A549 (cell line): ENCODE measurements at regions not wholly inside any gene's neighbourhood (a gene's known extent, or its start where the extent isn't known, plus 50 kb on each side); places are given as distances from the start of the nearest gene placed in this dataset.

Experiments used
- ATAC-seq, 2 experiments: fragments of 200-7000 bp in 1 of 2; fragments of >200 bp in 1 of 2; cut with Nextera tagmentation in 1 of 2; cut with Tn5 transposase in 1 of 2; 3 replicates each; pipeline versions ENCODE4 v1.8.0 to v1.9.1; 2018 to 2020; ENCODE audit warnings: mild to moderate bottlenecking in 1 of 2, moderate library complexity in 1 of 2
- CTCF ChIA-PET: fragments of 300-600 bp; sonication (Branson Sonifier 250); formaldehyde crosslinking; extraction: SDS; loops from one replicate; lab custom pipeline; 2021; ENCODE audit warnings: antibody characterized with exemption, inconsistent platforms; lab: Yijun Ruan, JAX
- POLR2A ChIA-PET: fragments of 350-600 bp; formaldehyde crosslinking; extraction: SDS; loops from one replicate; lab custom pipeline; 2021; ENCODE audit warnings: antibody characterized with exemption, inconsistent platforms; lab: Yijun Ruan, JAX
- DNase-seq, 2 experiments: peaks; one replicate each; pipeline versions ENCODE4 v3.0.0 to v3.0.0-alpha.2; 2011 to 2016; ENCODE audit warnings: low read depth in 1 of 2, low spot score in 1 of 2
- FAIRE-seq: peaks from 2 replicates; lab custom pipeline; 2011; peaks lifted over from hg19 to GRCh38; lab: Jason Lieb, UNC
- H3K27ac ChIP-seq, 2 experiments: fragments of >200 bp; sonication (Bioruptor Twin); formaldehyde crosslinking; 3 replicates each; pipeline ENCODE4 v1.5.1; 2016 to 2017
- H3K4me1 ChIP-seq: fragments of >200 bp; sonication (Bioruptor Twin); formaldehyde crosslinking; 3 replicates; pipeline ENCODE4 v1.6.1; 2016
- H3K4me2 ChIP-seq: fragments of >200 bp; sonication (Bioruptor Twin); formaldehyde crosslinking; 3 replicates; pipeline ENCODE4 v1.6.1; 2016
- H3K4me3 ChIP-seq: fragments of >200 bp; sonication (Bioruptor Twin); formaldehyde crosslinking; 3 replicates; pipeline ENCODE4 v1.5.1; 2016
- H3K9me3 ChIP-seq: fragments of >200 bp; sonication (Bioruptor Twin); formaldehyde crosslinking; 3 replicates; pipeline ENCODE4 v1.6.1; 2016
- BHLHE40 ChIP-seq: IDR thresholded peaks from 2 replicates; pipeline ENCODE4 v1.6.1; 2012; ENCODE audit warnings: low read depth, low read length, inconsistent platforms
- CEBPB ChIP-seq, 2 experiments: fragments of >200 bp in 1 of 2; sonication (Bioruptor Twin) in 1 of 2; formaldehyde crosslinking in 1 of 2; IDR thresholded peaks; 2 replicates each; pipeline ENCODE4 v1.6.1; 2012 to 2016
- E2F6 ChIP-seq: IDR thresholded peaks from 2 replicates; pipeline ENCODE4 v1.6.1; 2012; ENCODE audit warnings: low read depth, borderline replicate concordance
- EHMT2 ChIP-seq: fragments of 200-600 bp; sonication (generic); IDR thresholded peaks from 2 replicates; pipeline ENCODE4 v1.6.1; 2016; ENCODE audit warnings: antibody characterized with exemption, low read depth, mild to moderate bottlenecking, moderate library complexity
- ESRRA ChIP-seq: fragments of 150-350 bp; IDR thresholded peaks from 2 replicates; pipeline ENCODE4 v1.6.1; 2014; ENCODE audit warnings: mild to moderate bottlenecking, low read length, borderline replicate concordance
- FOSL2 ChIP-seq, 2 experiments: fragments of 450-650 bp in 1 of 2; fragments of >200 bp in 1 of 2; sonication (Bioruptor Twin) in 1 of 2; formaldehyde crosslinking; IDR thresholded peaks; 2 replicates each; pipeline versions ENCODE4 v1.5.0 to v1.6.1; 2016 to 2020; ENCODE audit warnings: mild to moderate bottlenecking in 1 of 2, moderate library complexity in 1 of 2
- FOXS1 ChIP-seq: fragments of 250-450 bp; sonication (Bioruptor Pico); IDR thresholded peaks from 2 replicates; pipeline ENCODE4 v1.5.0; 2020; ENCODE audit warnings: mild to moderate bottlenecking, moderate library complexity
- GATA3 ChIP-seq: IDR thresholded peaks from 2 replicates; pipeline ENCODE4 v1.6.1; 2012; ENCODE audit warnings: borderline replicate concordance
- HDAC2 ChIP-seq: fragments of 200-600 bp; sonication (generic); IDR thresholded peaks from 2 replicates; pipeline ENCODE4 v1.6.1; 2016
- HOXB13 ChIP-seq: fragments of 250-450 bp; sonication (Bioruptor Pico); IDR thresholded peaks from 2 replicates; pipeline ENCODE4 v1.5.0; 2020; ENCODE audit warnings: low read depth, mild to moderate bottlenecking, moderate library complexity
- HOXB5 ChIP-seq: fragments of 250-450 bp; sonication (Bioruptor Pico); IDR thresholded peaks from 2 replicates; pipeline ENCODE4 v1.5.0; 2020; ENCODE audit warnings: mild to moderate bottlenecking, moderate library complexity
- JUN ChIP-seq, 2 experiments: fragments of >200 bp; sonication (Bioruptor Twin); formaldehyde crosslinking; IDR thresholded peaks; 2 replicates in 1 of 2; 3 replicates in 1 of 2; pipeline ENCODE4 v1.6.1; 2016 to 2017
- JUNB ChIP-seq: fragments of >200 bp; sonication (Bioruptor Twin); formaldehyde crosslinking; IDR thresholded peaks from 2 replicates; pipeline ENCODE4 v1.6.1; 2016
- KDM1A ChIP-seq: fragments of 200-600 bp; sonication (generic); IDR thresholded peaks from 2 replicates; pipeline ENCODE4 v1.6.1; 2016; ENCODE audit warnings: low read depth, mild to moderate bottlenecking
- KDM5A ChIP-seq: fragments of 200-600 bp; sonication (generic); IDR thresholded peaks from 2 replicates; pipeline ENCODE4 v1.6.1; 2016; ENCODE audit warnings: antibody characterized with exemption, mild to moderate bottlenecking
- MYC ChIP-seq: IDR thresholded peaks from 2 replicates; pipeline ENCODE4 v1.6.1; 2012; ENCODE audit warnings: mild to moderate bottlenecking, inconsistent platforms, low read length, improper control_type of control experiment, borderline replicate concordance
- NFE2L2 ChIP-seq: fragments of 150-350 bp; conservative IDR thresholded peaks from 2 replicates; pipeline ENCODE4 v1.6.1; 2014; ENCODE audit warnings: low read length
- POLR2A ChIP-seq: IDR thresholded peaks from 2 replicates; pipeline ENCODE4 v1.6.1; 2012; ENCODE audit warnings: mild to moderate bottlenecking, low read length
- RAD21 ChIP-seq, 2 experiments: fragments of >200 bp in 1 of 2; sonication (Bioruptor Twin) in 1 of 2; formaldehyde crosslinking in 1 of 2; IDR thresholded peaks in 1 of 2; conservative IDR thresholded peaks in 1 of 2; 2 replicates in 1 of 2; 3 replicates in 1 of 2; pipeline ENCODE4 v1.6.1; 2012 to 2018; ENCODE audit warnings: inconsistent platforms in 1 of 2
- SREBF2 ChIP-seq: fragments of 450-650 bp; IDR thresholded peaks from 2 replicates; pipeline ENCODE4 v1.6.1; 2014; ENCODE audit warnings: mild to moderate bottlenecking, moderate library complexity
- TP53 ChIP-seq: fragments of 250-450 bp; sonication (Bioruptor Pico); IDR thresholded peaks from 2 replicates; pipeline ENCODE4 v1.5.0; 2021; ENCODE audit warnings: mild to moderate bottlenecking, moderate library complexity
- ZC3H11A ChIP-seq: fragments of 450-650 bp; IDR thresholded peaks from 2 replicates; pipeline ENCODE4 v1.6.1; 2014; ENCODE audit warnings: antibody characterized with exemption, mild to moderate bottlenecking
- WGBS: methylation state at CpG from one replicate; pipeline ENCODE4 v1.1.6; 2017; ENCODE audit errors: missing lambda C conversion rate; 5-methylcytosine and 5-hydroxymethylcytosine counted together
- TF ChIP-seq, protein P1 (sequence below): IDR thresholded peaks from 2 replicates; pipeline ENCODE4 v1.6.1; 2012
- TF ChIP-seq, protein P2 (sequence below): fragments of 250-450 bp; sonication (Bioruptor Pico); IDR thresholded peaks from 2 replicates; pipeline ENCODE4 v1.5.0; 2020; ENCODE audit warnings: low read depth, mild to moderate bottlenecking, moderate library complexity

DNA sequence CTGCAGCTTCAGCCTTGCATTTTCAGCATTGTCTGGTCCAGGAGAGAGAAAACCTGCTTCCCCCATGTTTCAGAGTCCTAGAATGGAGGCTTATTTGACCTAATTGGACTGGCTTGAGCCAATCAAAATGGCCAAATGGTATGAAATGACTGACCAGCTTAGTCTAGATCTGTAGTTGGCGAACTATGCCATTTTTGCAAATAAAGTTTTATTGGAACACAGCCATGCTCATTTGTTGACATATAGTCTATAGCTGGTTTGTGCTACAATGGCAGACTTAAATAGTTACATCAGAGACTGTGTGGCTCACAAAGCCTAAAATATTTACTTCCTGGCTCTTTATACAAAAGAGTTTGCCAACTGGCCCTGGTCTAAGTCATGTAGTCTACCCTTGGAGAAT lies 180.8 kb downstream of the HS3ST3B1 start (continued):
- no peak for TF ChIP-seq NFE2L2
- no peak for TF ChIP-seq ESRRA
- no peak for TF ChIP-seq HOXB5
- TF ChIP-seq JUN (IDR thresholded peaks at IDR 0.05) = no peak
- TF ChIP-seq SREBF2 = no peak
- no peak for TF ChIP-seq HDAC2
- TF ChIP-seq ZC3H11A = no peak
- no peak for TF ChIP-seq BHLHE40
- no peak for TF ChIP-seq FOXS1
- no peak for TF ChIP-seq POLR2A
- TF ChIP-seq E2F6 = no peak
- TF ChIP-seq GATA3 = no peak

GRCh38 chr17:14474591-14474990 lies 173.7 kb downstream of the HS3ST3B1 start:
- no peak overlapping the region for H3K4me3 ChIP-seq
- WGBS = 18% methylated on average over 4 of the region's 4 CpGs
- POLR2A ChIA-PET = no interaction called here
- TF ChIP-seq TP53 (no peak), KDM5A (no peak), EHMT2 (no peak), GATA3 (0 out of 2 replicates have a peak, but pooled peaks have one; percentile 14)
- TF ChIP-seq, all 56 proteins: peak for 1
- ATAC-seq (no peak), DNase-seq (peak in 1 of 2 experiments; percentile 23), FAIRE-seq (no peak)
- Histone ChIP-seq H3K27ac (no peak overlapping the region), H3K9me3 (0 out of 3 replicates have a peak, but pooled peaks cover 3% of the 10 kb centered on the region), H3K4me1 (peaks cover 24% of the 10 kb centered on the region), H3K4me2 (peak overlapping the region; percentile 8; the same call in 1 of the 3 replicates)
- CTCF ChIA-PET = interaction anchor here (0.7 to 1.1 kb wide), 2 partner anchors 339 to 451 kb away, joined by 3 to 4 read pairs; no protein-coding TSS in a partner anchor

- FAIRE-seq (no peak), DNase-seq (peak; percentile 50 to 89), ATAC-seq (peak; percentile 97 to 98)
- Histone ChIP-seq H3K4me3 (no peak overlapping the region), H3K9me3 (no peaks in the 10 kb centered on the region), H3K27ac (peak overlapping the region; percentile 46 to 52; a peak in 5 of 6 replicates), H3K4me2 (peak overlapping the region; percentile 24), H3K4me1 (peaks cover 24% of the 10 kb centered on the region)
- WGBS = 4% methylated on average over 7 of the region's 7 CpGs
- CTCF ChIA-PET = no interaction called here
- TF ChIP-seq HDAC2 = no peak
- no peak for TF ChIP-seq MYC
- TF ChIP-seq JUNB = peak; percentile 37; the same call in 1 of the 2 replicates
- peak in 1 of 2 experiments; percentile 18; a peak in 2 of 5 replicates for TF ChIP-seq RAD21 (conservative IDR thresholded peaks at IDR 0.05 in 1 of 2, IDR thresholded peaks at IDR 0.05 in 1 of 2)
- peak; percentile 65 for TF ChIP-seq GATA3
- TF ChIP-seq, protein P1, sequence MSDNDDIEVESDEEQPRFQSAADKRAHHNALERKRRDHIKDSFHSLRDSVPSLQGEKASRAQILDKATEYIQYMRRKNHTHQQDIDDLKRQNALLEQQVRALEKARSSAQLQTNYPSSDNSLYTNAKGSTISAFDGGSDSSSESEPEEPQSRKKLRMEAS = peak; percentile 66
- no peak for TF ChIP-seq KDM1A
- no peak for TF ChIP-seq HOXB13
- no peak for TF ChIP-seq HOXB5
- TF ChIP-seq FOSL2 (IDR thresholded peaks at IDR 0.05) = no peak
- TF ChIP-seq FOSL2 (CRISPR knock-in tag; IDR thresholded peaks at IDR 0.05) = peak; percentile 64
- TF ChIP-seq, protein P2, sequence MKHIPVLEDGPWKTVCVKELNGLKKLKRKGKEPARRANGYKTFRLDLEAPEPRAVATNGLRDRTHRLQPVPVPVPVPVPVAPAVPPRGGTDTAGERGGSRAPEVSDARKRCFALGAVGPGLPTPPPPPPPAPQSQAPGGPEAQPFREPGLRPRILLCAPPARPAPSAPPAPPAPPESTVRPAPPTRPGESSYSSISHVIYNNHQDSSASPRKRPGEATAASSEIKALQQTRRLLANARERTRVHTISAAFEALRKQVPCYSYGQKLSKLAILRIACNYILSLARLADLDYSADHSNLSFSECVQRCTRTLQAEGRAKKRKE = no peak
- TF ChIP-seq CEBPB (IDR thresholded peaks at IDR 0.05) = peak in 1 of 2 experiments; percentile 49; a peak in 1 of 4 replicates
- TF ChIP-seq, all 56 proteins: peak for 6
- POLR2A ChIA-PET = no interaction called here
Measured at GRCh38 chr17:14471052-14471451, 170.2 kb downstream of the HS3ST3B1 start.
